HL-60 (cell line): ENCODE measurements at regions not wholly inside any gene's neighbourhood (a gene's known extent, or its start where the extent isn't known, plus 50 kb on each side); places are given as distances from the start of the nearest gene placed in this dataset.

Source experiments
- DNase-seq, 2 experiments: peaks; one replicate each; pipeline ENCODE4 v3.0.0-alpha.2; 2010 to 2020; ENCODE audit warnings: low read depth in 1 of 2, low spot score in 1 of 2
- H3K27ac ChIP-seq: fragments of 250-450 bp; sonication (Bioruptor Pico); replicated peaks from 2 replicates; pipeline ENCODE4 v1.5.1; 2020; ENCODE audit warnings: mild to moderate bottlenecking, moderate library complexity
- H3K27me3 ChIP-seq: fragments of 250-450 bp; sonication (Bioruptor Pico); 2 replicates; pipeline ENCODE4 v1.5.1; 2021; ENCODE audit warnings: mild to moderate bottlenecking, moderate library complexity; ENCODE audit not compliant: insufficient read depth, poor library complexity, severe bottlenecking
- H3K4me3 ChIP-seq: replicated peaks from 2 replicates; pipeline ENCODE4 v1.5.1; 2011; ENCODE audit warnings: mild to moderate bottlenecking, control low read depth, low read length; ENCODE audit not compliant: insufficient read depth
- GABPA ChIP-seq: IDR thresholded peaks from 2 replicates; pipeline ENCODE4 v1.6.1; 2012; ENCODE audit warnings: low read depth
- POLR2AphosphoS5 ChIP-seq: IDR thresholded peaks from 2 replicates; pipeline ENCODE4 v1.6.1; 2012; ENCODE audit warnings: low read depth
- REST ChIP-seq: IDR thresholded peaks from 2 replicates; pipeline ENCODE4 v1.6.1; 2012; ENCODE audit warnings: low read depth; ENCODE audit not compliant: insufficient replicate concordance
- SPI1 ChIP-seq: IDR thresholded peaks from 2 replicates; pipeline ENCODE4 v1.6.1; 2012; ENCODE audit warnings: low read depth, mild to moderate bottlenecking, borderline replicate concordance
- TF ChIP-seq, protein P1 (sequence below): IDR thresholded peaks from one replicate; pipeline ENCODE4 v1.5.1; 2011; ENCODE audit warnings: low read length, control low read depth, inconsistent platforms; ENCODE audit not compliant: insufficient read depth

- Histone ChIP-seq H3K27ac (no peak overlapping the region), H3K27me3 (peaks cover 3% of the 10 kb centered on the region), H3K4me3 (no peak overlapping the region)
- TF ChIP-seq SPI1: no peak
- no peak for TF ChIP-seq REST
- TF ChIP-seq, protein P1, sequence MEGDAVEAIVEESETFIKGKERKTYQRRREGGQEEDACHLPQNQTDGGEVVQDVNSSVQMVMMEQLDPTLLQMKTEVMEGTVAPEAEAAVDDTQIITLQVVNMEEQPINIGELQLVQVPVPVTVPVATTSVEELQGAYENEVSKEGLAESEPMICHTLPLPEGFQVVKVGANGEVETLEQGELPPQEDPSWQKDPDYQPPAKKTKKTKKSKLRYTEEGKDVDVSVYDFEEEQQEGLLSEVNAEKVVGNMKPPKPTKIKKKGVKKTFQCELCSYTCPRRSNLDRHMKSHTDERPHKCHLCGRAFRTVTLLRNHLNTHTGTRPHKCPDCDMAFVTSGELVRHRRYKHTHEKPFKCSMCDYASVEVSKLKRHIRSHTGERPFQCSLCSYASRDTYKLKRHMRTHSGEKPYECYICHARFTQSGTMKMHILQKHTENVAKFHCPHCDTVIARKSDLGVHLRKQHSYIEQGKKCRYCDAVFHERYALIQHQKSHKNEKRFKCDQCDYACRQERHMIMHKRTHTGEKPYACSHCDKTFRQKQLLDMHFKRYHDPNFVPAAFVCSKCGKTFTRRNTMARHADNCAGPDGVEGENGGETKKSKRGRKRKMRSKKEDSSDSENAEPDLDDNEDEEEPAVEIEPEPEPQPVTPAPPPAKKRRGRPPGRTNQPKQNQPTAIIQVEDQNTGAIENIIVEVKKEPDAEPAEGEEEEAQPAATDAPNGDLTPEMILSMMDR: no peak
- TF ChIP-seq POLR2AphosphoS5: no peak
- no peak for TF ChIP-seq GABPA
- no peak for DNase-seq
Observed at GRCh38 chr11:71183878-71184277, 68.5 kb downstream of the SHANK2 start.

DNA sequence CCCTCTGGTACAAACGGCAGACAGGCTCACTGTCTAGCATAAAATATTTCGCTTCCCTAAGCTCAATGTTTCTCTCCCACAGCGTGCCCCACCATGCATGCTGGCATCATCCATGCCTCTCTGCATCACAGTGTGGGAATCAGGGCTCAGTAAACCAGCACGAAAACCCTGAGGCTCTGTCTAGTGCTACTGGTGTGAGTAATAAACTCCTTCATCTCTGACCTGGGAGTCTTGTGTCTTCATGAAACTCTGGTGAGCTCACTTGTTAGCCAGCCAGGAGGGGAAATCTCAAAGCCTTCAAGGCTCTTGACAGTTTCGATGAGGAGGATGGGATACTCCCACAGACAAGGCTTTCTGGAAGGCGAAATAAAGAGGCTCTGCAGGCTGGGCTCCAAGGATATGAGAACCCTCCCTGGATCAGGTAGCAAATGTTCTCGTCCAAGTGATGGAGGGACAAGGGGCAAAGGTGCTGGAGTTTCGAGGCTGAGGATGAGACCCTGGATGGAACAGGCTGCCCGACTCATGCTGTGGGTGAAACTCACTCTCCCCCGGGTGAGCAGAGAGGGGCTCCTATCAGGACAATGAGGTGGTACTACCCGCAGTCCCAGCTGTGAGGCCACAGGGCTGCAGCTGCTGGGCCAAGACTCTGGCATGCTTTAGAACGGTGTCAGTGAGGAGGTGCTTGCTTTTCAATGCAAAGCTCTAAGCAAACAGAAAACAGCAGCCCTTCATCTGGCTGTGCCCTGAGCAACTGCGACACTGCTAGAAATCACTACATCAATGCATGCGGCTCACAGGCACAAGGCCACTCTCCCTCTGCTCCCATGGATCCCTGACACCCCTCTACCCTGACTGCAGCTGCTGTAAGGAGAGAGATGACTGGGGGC lies 69.3 kb downstream of the SHANK2 start:
- no peak for DNase-seq

DNA sequence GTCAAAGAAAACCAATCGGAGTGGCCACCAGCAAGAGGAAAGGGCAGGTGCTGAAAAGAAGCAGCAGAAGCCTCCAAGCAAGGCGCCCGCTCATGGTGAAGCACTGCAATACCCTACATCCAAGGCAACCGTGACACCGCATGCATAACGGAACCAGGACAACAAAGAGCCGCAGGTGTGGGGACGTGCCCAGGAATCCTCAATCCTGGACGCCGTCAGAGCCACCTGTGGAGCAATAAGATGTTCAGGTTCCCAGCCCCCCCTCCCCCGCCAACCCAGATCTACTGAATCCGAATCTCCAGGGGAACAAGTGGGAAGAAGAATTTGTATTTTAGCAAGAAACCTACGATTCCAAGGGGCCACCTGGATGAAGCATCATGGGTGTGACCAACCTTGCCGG lies 70.8 kb downstream of the SHANK2 start:
- peaks cover 3% of the 10 kb centered on the region for H3K27me3 ChIP-seq
- no peak for DNase-seq
- no peak for TF ChIP-seq GABPA
- TF ChIP-seq SPI1: no peak
- TF ChIP-seq, protein P1: no peak
- no peak for TF ChIP-seq REST
- no peak overlapping the region for H3K4me3 ChIP-seq
- H3K27ac ChIP-seq: no peak overlapping the region

More for the DNA sequence above, 69.3 kb downstream of the SHANK2 start:
- TF ChIP-seq GABPA (no peak), REST (no peak), POLR2AphosphoS5 (no peak), SPI1 (no peak)
- TF ChIP-seq, protein P1: no peak
- H3K4me3 ChIP-seq: no peak overlapping the region
- H3K27ac ChIP-seq: no peak overlapping the region
- peaks cover 3% of the 10 kb centered on the region for H3K27me3 ChIP-seq
